GM19351 (cell line): ENCODE measurements at regions not wholly inside any gene's neighbourhood (a gene's known extent, or its start where the extent isn't known, plus 50 kb on each side); places are given as distances from the start of the nearest gene placed in this dataset.
A peak's percentile ranks its signal among the peaks of the same experiment; 100 is the strongest.
"Not testable (repeated sequence)": the region's sequence is repeated elsewhere in the genome, so short reads cannot be mapped to it uniquely, and the experiment has no call there.

Experiments
- ATAC-seq: cut with Tn5 transposase; IDR thresholded peaks from one replicate; pipeline ENCODE4 v1.9.1; 2021; ENCODE audit warnings: mild to moderate bottlenecking, moderate library complexity; ENCODE audit not compliant: unreplicated experiment

- no peak for ATAC-seq
These were observed 122.3 kb downstream of the HAUS1 start for GRCh38 chr18:46226461-46226860.

DNA sequence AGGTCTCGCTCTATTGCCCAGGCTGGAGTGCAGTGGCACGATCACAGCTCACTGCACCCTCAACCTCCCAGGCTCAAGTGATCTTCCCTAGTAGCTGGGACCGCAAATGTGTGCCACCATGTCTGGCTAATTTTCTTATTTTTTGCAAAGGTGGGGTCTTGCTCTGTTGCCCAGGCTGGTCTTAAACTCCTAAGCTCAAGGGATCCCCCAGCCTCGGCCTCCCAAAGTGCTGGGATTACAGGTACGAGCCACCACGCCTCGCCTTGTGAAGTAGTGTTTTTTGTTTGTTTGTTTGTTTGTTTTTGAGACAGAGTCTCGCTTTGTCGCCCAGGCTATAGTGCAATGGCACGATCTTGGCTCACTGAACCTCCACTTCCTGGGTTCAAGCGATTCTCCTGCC lies 125.5 kb downstream of the HAUS1 start:
- not testable (repeated sequence) for ATAC-seq

DNA sequence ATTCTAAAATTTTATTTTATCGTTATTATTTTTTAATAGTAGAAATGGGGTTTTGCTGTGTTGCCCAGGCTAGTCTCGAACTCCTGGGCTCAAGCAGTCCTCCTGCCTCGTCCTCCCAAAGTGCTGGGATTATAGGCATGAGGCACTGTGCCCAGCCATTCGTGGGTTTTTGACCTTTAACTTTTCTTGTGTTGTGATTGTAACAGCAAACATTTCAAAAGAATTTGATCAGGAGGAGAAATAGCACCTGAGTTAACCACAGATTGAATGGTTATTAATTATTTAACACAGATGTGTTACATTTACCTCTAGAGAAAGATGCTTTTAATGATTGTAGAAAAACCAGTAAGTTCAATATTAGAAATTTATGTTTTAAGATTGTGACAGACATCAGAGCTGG lies 132.0 kb downstream of the HAUS1 start:
- ATAC-seq = no peak

DNA sequence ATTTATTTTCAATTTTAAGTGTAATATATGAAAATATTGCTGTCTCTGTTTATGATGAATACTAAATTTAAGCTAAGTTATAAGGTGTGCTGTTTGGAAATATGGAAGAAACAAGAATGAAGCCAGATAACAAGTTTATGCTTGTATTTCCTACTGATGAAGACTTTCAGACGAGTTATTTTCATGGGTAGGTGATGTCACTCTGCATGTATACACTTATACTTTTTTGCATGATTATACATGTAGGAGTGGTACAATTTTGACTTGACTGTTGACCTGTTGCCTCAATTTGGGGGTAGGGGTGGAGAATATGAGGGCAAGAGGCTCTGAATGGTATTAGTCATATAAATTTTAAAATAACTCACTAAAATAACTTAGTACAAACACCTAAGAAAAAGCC lies 133.7 kb downstream of the HAUS1 start:
- no peak for ATAC-seq

GRCh38 chr18:46239549-46239948 lies 135.4 kb downstream of the HAUS1 start:
- no peak for ATAC-seq

DNA sequence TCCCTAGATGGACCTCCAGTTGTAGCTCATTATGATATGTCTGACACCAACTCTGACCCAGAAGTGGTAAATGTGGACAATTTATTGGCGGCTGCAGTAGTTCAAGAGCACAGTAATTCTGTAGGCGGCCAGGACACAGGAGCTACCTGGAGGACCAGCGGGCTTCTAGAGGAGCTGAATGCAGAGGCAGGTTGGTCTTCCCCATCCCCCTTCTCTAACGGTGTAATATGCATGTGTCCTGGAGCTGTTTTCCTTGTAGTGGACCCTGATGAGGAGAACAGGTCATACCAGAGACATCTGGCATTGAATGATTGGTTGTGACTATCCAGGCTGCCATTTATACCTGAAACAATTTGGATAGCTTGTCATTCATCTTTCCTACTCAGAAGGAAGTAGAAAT lies 135.8 kb downstream of the HAUS1 start:
- no peak for ATAC-seq

DNA sequence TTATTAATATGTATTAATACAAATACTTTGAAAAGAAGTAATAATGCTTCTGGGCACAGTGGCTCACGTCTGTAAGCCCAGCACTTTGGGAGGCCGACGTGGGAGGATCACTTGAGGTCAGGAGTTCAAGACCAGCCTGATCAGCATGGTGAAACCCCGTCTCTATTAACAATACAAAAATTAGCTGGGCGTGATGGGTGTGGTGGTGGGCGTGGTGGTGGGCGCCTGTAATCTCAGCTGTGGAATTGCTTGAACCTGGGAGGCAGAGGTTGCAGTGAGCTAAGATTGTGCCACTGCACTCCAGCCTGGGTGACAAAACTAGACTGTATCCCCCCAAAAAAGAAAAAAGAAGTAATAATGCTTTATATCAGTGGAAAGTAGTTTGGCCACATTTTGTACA lies 137.2 kb downstream of the HAUS1 start:
- not testable (repeated sequence) for ATAC-seq

DNA sequence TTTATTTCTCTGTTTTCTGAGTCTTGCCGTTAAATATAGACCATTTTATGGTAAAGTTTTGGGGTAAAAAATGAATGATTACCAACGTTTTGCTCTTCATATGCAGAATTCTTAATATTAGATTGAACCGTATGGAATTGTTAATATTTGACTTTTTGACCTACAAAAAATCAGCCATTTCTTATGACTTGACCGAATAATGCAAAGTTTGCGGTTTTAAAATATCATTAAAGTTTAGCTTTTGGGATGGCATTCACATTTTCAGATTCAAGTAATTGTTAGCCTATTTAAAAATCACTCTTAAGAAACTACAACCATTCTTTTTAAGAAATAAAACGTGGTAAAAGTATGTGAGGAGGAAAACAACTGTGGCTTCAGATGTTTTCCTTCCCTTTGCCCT lies 138.0 kb downstream of the HAUS1 start:
- no peak for ATAC-seq

DNA sequence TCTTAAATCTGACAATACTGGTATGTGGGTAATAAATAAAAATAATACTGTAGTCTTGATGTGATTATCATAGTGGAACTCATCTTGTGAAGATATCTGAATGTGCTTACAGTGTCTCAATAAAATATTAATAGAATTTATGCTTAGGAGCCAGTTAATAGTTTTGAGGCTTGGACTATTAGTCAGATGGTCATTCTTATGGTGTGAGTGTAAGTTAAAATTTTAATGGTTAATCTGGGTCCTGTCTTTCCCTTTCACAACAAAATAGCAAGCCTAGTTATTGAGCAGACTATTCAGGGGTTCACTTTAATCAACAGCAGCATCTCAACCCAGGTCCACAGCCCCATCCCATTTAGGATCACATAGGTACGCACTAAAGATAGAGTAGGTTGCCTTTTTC lies 138.9 kb downstream of the HAUS1 start:
- no peak for ATAC-seq

GRCh38 chr18:46243673-46244072 lies 139.5 kb downstream of the HAUS1 start:
- no peak for ATAC-seq

DNA sequence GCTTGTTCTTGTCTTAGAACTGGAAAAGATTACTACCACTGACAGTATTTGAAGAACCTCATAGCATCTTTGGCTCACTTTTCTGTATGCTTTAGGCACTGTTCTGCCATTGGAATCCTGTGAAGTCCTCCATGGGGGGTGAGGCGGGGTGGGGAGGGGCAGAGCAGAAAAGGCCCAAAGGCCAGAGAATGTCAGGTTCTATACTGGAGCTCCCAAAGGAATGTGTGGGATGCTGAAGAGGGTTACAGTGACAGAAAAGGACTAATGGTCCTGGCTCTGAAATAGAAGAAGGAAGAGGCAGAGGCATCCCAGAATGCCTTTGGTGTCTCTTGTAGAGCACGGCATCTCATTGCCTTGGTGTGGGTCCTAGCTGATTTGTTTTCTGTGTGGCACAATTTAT lies 141.9 kb downstream of the HAUS1 start:
- no peak for ATAC-seq

DNA sequence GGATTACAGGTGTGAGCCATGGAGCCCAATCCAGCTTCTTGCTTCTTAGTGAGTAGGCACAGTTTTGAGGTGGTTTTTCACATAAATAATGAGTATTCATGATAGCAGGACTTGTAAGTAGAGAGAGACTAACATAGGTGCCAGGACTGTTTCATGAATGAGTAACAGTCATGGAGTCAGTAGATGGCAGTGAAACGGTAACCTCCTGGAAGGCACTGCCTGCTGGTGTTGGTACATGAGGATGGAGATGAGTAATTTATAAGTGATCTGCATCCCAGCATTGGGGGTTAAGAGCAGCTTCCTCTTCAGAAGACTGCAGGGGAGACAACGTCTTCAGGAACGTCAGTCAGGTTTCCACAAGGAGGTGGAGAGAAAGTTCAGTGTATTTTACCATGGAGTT lies 143.8 kb downstream of the HAUS1 start:
- ATAC-seq = no peak

DNA sequence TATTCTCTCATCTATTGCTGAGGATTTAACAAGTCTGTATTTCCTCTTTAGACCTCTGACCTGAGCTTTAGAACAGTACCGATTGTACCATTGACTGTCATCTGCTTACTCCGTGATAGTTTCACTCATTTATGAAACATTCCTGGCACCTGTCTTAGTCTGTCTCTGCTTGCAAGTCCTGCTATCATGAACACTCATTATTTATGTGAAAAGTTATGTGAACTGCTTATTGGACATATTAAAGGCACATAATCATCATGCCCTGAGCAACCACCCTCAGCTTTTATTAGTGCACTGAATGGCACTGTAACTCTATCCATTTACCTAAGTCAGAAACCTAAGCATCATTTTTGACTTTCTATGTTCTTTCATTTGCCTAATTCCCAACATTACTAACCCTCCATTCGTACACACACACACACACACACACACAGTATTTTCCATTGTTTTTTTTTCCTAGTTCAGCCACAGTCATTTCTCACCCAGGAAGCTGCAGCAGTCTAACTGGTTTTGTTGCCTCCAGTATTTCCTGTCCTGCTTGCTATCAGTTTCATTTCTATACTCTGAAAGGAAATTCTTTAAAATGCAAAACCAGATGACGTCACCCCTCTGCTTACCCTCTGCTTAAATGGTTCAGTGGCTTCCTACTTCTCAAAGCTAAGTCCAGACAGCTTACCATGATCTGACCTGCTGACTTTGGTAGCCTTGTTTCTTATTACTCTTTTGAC lies 146.1 kb downstream of the HAUS1 start:
- peak; percentile 99 for ATAC-seq

DNA sequence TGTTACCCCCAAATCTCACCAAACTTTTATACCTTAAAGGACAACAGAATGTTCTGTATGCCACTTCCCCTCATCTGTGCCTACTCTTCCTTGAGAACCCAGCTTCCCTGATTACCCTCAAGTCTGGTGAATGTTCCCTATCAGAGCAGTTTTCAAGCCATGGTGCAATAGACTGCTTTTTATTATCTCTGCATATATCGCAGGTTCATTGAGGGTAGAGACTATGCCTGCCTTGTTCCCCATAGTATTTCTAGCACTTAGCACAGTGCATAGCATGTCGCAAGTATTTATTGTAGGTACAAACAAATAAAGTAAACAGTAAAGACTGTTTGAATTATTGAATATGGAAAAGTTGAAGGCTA lies 146.6 kb downstream of the HAUS1 start:
- no peak for ATAC-seq

DNA sequence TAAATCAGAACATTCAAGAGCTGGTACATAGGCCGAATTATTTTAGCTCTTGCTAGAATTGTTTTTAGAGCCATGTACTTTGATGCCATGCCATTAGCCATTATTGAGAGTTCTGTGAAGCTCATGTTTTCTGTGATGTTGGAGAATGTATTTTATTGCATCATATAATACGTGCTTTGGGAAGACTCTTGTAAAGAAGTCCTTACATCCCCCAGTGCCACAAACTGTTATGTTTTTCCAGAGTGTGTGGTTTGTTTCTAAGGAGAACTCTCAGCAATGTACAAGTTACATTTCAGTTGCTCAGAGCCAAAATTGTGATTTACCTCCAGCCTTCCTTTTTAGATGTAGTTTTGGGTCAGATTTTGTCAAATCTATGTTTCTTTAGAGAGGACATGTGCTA lies 148.6 kb downstream of the HAUS1 start:
- ATAC-seq = no peak

GRCh38 chr18:46253498-46253897 lies 149.3 kb downstream of the HAUS1 start:
- ATAC-seq = no peak

DNA sequence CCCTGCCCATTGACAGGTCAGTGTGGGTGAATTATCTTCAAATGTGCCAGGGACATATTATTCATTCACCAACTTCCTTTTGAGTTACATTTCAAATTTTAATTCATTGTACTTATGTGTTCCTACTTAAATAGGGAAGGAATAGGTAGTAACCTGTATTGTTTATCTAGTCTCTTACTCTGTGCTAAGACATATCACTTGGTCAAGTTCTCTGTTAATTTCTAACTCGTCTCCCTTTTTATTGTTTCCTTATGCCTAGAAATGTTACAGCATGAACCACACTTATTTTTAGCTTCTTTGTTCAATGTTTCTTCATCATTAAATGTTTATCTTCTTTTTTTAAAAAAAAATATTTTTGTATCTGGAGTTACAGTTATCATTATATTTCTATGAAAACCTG lies 151.9 kb downstream of the HAUS1 start:
- no peak for ATAC-seq

GRCh38 chr18:46257366-46257765 lies 153.2 kb downstream of the HAUS1 start:
- ATAC-seq = no peak

GRCh38 chr18:46260016-46260878 lies 156.1 kb downstream of the HAUS1 start:
- ATAC-seq = no peak

- ATAC-seq = no peak
These were observed 156.6 kb downstream of the HAUS1 start for GRCh38 chr18:46260879-46261143.

- no peak for ATAC-seq
These were observed 157.6 kb downstream of the HAUS1 start for GRCh38 chr18:46261799-46262198.

DNA sequence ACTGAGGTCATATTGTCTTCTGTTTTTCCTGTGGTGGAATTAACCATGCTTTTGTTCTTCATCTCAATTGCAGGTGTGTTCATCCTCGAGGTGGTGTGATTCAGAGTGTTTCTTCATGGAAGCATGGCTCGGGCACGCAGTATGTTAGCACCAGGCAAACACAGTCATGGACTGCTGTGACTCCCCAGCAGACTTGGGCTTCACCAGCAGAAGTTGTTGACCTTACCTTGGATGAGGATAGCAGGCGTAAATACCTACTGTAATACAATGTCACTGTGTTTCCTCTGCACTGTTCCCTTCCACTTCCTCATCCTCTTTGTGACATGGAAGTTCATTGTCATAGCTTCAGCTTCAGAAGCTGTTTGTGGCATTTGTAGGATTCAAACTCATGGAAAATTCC lies 158.7 kb downstream of the HAUS1 start:
- no peak for ATAC-seq

- ATAC-seq = peak; percentile 54
These were observed 160.1 kb downstream of the HAUS1 start for GRCh38 chr18:46264255-46264654.
